ENCODE measurements at regions not wholly inside any gene's neighbourhood (a gene's known extent, or its start where the extent isn't known, plus 50 kb on each side); places are given as distances from the start of the nearest gene placed in this dataset.

DNA sequence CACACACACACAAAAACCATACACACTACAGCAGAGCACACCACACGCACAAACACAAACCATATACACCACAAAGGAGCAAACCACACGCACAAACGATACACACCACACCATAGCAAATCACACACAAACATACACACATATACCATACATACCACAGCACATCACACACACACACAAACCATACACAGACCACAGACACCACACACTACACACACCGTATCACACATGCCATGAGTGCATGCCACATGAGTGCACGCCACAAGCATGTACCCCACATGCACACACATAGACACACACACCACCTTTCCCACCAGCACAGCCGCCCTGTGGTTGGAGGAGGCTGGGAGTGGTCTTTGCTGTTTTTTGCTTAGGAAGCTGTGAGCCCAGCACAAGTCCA is 517.1 kb upstream of the MYT1L start:
- TF ChIP-seq, protein P1, sequence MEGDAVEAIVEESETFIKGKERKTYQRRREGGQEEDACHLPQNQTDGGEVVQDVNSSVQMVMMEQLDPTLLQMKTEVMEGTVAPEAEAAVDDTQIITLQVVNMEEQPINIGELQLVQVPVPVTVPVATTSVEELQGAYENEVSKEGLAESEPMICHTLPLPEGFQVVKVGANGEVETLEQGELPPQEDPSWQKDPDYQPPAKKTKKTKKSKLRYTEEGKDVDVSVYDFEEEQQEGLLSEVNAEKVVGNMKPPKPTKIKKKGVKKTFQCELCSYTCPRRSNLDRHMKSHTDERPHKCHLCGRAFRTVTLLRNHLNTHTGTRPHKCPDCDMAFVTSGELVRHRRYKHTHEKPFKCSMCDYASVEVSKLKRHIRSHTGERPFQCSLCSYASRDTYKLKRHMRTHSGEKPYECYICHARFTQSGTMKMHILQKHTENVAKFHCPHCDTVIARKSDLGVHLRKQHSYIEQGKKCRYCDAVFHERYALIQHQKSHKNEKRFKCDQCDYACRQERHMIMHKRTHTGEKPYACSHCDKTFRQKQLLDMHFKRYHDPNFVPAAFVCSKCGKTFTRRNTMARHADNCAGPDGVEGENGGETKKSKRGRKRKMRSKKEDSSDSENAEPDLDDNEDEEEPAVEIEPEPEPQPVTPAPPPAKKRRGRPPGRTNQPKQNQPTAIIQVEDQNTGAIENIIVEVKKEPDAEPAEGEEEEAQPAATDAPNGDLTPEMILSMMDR (IDR thresholded peaks at IDR 0.05) = no peak
- TF ChIP-seq POLR2A (IDR thresholded peaks at IDR 0.05) = no peak

Measured in body of pancreas (tissue), 4 donors.